HFFc6 (cell line): ENCODE measurements at regions not wholly inside any gene's neighbourhood (a gene's known extent, or its start where the extent isn't known, plus 50 kb on each side); places are given as distances from the start of the nearest gene placed in this dataset.
A peak's percentile ranks its signal among the peaks of the same experiment; 100 is the strongest.

Source experiments
- DNase-seq: peaks from one replicate; pipeline ENCODE4 v3.0.0-alpha.2; 2018
- H3K27ac Mint-ChIP-seq: 2 replicates; pipeline ENCODE4 v1.8.0; 2020; ENCODE audit warnings: mild to moderate bottlenecking, mixed read lengths
- H3K27me3 Mint-ChIP-seq: 2 replicates; pipeline ENCODE4 v1.8.0; 2021; ENCODE audit warnings: mild to moderate bottlenecking, moderate library complexity, mixed read lengths; ENCODE audit not compliant: insufficient read depth
- H3K36me3 Mint-ChIP-seq: 2 replicates; pipeline ENCODE4 v1.8.0; 2021; ENCODE audit warnings: low read depth, mixed read lengths
- H3K4me1 Mint-ChIP-seq: 2 replicates; pipeline ENCODE4 v1.8.0; 2020; ENCODE audit warnings: low read depth, mixed read lengths
- H3K4me3 Mint-ChIP-seq: 2 replicates; pipeline ENCODE4 v1.8.0; 2020; ENCODE audit warnings: mild to moderate bottlenecking, moderate library complexity, mixed read lengths
- H3K9me3 Mint-ChIP-seq: 2 replicates; pipeline ENCODE4 v1.8.0; 2020; ENCODE audit warnings: mild to moderate bottlenecking, mixed read lengths
- CTCF ChIP-seq: fragments of 200-600 bp; sonication (generic); IDR thresholded peaks from 2 replicates; pipeline ENCODE4 v1.5.0; 2021; ENCODE audit warnings: antibody characterized with exemption, mild to moderate bottlenecking

DNA sequence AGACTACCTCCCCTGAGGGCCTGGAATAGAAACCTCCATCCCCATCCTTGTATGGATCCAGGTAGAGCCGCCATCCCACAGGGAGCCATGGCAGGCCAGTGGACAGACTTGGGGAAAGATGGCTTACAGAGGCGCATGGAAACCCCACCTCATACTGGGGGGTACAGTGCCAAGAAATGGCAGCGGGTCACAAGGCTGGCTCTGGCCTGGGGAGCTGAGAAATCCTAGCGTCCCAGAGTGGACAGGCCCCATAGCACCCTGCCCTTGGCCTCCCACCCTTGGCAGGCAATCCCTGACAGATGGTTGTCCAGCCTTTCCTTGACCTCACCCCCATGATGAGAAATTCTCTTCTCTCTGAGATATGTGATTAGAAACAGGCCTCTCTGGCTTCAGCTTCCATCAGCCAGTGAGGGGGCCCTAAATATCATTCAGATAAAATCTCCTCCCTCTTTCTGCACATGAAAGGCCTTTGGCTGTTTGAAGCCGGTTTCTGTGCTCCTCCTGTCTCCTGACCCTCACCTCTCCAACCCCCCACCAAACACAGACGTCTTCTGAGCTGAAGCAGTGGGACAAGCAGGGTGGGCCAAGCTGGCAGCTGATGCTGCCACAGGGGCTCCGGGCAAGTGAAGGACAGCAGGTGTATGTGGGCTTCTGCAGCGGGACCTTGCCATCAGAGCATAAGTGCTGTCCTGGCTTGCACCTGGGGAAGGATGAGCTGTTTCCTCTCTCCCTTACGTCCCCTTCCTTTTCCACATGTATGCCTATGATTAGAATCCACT lies 204.4 kb upstream of the MAMLD1 start:
- H3K36me3 Mint-ChIP-seq: no peaks in the 10 kb centered on the region
- H3K27me3 Mint-ChIP-seq: no peaks in the 10 kb centered on the region
- H3K27ac Mint-ChIP-seq: no peak overlapping the region
- TF ChIP-seq CTCF: no peak
- H3K4me1 Mint-ChIP-seq: peaks cover 32% of the 10 kb centered on the region
- H3K4me3 Mint-ChIP-seq: no peak overlapping the region
- no peak for DNase-seq
- no peaks in the 10 kb centered on the region for H3K9me3 Mint-ChIP-seq

DNA sequence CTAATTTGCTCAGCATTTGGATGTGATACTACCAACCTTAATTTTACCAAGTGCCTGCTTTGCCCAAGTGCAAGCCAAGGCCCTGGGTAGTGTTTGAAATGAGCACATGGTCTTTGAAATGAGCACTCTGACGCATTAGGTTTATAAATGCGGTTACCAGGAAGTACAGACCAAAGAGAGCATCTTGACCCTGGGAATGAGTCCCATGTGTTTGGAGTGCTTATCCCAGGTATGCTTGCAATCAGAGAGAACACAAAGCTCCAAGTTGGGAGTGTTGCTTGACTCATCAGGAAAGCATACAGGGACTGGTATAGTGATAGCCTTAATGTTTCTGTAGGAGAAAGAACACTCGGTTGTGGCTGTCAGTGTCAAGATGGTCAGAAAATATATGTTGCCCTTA lies 203.6 kb upstream of the MAMLD1 start:
- TF ChIP-seq CTCF: no peak
- Mint-ChIP-seq H3K4me3 (no peak overlapping the region), H3K4me1 (peaks cover 32% of the 10 kb centered on the region), H3K36me3 (no peaks in the 10 kb centered on the region), H3K9me3 (no peaks in the 10 kb centered on the region), H3K27ac (no peak overlapping the region), H3K27me3 (no peaks in the 10 kb centered on the region; the same call in 1 of the 2 replicates)
- DNase-seq: no peak

GRCh38 chrX:150160656-150161055 lies 202.5 kb upstream of the MAMLD1 start:
- no peak overlapping the region for H3K27ac Mint-ChIP-seq
- no peak overlapping the region for H3K4me3 Mint-ChIP-seq
- no peaks in the 10 kb centered on the region; the same call in 1 of the 2 replicates for H3K27me3 Mint-ChIP-seq
- peaks cover 22% of the 10 kb centered on the region for H3K4me1 Mint-ChIP-seq
- no peaks in the 10 kb centered on the region for H3K9me3 Mint-ChIP-seq
- TF ChIP-seq CTCF: no peak
- no peak for DNase-seq
- no peaks in the 10 kb centered on the region for H3K36me3 Mint-ChIP-seq

GRCh38 chrX:150161193-150161592 lies 201.9 kb upstream of the MAMLD1 start:
- H3K36me3 Mint-ChIP-seq: no peaks in the 10 kb centered on the region
- H3K9me3 Mint-ChIP-seq: no peaks in the 10 kb centered on the region
- no peak overlapping the region for H3K4me3 Mint-ChIP-seq
- DNase-seq: peak; percentile 7
- peaks cover 17% of the 10 kb centered on the region for H3K4me1 Mint-ChIP-seq
- no peak for TF ChIP-seq CTCF
- H3K27me3 Mint-ChIP-seq: no peaks in the 10 kb centered on the region; the same call in 1 of the 2 replicates
- peak overlapping the region; percentile 32; the same call in 1 of the 2 replicates for H3K27ac Mint-ChIP-seq

DNA sequence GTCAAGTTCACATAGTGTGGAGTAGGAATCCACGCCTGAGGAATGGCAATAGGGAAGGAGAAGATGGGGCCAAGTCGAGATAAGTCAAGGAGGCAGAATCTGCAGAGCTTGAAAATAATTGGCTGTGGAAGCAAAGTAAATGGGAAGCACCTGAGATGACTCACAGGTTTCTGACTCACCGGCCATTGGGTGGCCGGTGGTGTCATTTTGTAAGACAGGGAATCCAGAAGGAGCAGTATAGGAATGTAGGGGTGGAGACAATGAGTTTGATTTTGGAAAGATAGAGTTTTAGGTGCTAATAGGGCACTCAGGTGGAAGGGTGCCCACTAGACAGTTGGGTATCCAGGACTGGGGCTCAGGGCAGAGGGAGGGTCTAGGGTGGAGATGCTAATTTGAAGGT lies 201.0 kb upstream of the MAMLD1 start:
- H3K9me3 Mint-ChIP-seq: no peaks in the 10 kb centered on the region
- no peaks in the 10 kb centered on the region; the same call in 1 of the 2 replicates for H3K27me3 Mint-ChIP-seq
- no peak overlapping the region for H3K27ac Mint-ChIP-seq
- H3K36me3 Mint-ChIP-seq: no peaks in the 10 kb centered on the region
- peak; percentile 3 for DNase-seq
- TF ChIP-seq CTCF: no peak
- no peak overlapping the region for H3K4me3 Mint-ChIP-seq
- peaks cover 17% of the 10 kb centered on the region for H3K4me1 Mint-ChIP-seq
